ENCODE measurements at regions not wholly inside any gene's neighbourhood (a gene's known extent, or its start where the extent isn't known, plus 50 kb on each side); places are given as distances from the start of the nearest gene placed in this dataset.

GRCh38 chr21:28431527-28432200 lies 561.0 kb downstream of the LTN1 start:
- Mint-ChIP-seq H3K27ac (no peak overlapping the region), H3K36me3 (ENCODE audit: low read depth) (no peaks in the 10 kb centered on the region), H3K27me3 (ENCODE audit: low read depth) (no peaks in the 10 kb centered on the region), H3K9me3 (no peaks in the 10 kb centered on the region), H3K4me3 (no peak overlapping the region), H3K4me1 (peaks cover 38% of the 10 kb centered on the region)
- no peak for TF ChIP-seq CTCF (IDR thresholded peaks at IDR 0.05; ENCODE audit: unreplicated experiment in 3 of 3)

- peak overlapping the region in 1 of 3 experiments; percentile 3 for H3K27ac Mint-ChIP-seq
- no peaks in the 10 kb centered on the region for H3K27me3 Mint-ChIP-seq (ENCODE audit: low read depth)
- no peaks in the 10 kb centered on the region for H3K9me3 Mint-ChIP-seq
- no peaks in the 10 kb centered on the region for H3K36me3 Mint-ChIP-seq (ENCODE audit: low read depth)
- no peak overlapping the region for H3K4me3 Mint-ChIP-seq
- peaks cover 37% of the 10 kb centered on the region for H3K4me1 Mint-ChIP-seq
- TF ChIP-seq CTCF (IDR thresholded peaks at IDR 0.05; ENCODE audit: unreplicated experiment in 3 of 3) = no peak
Measured at GRCh38 chr21:28431022-28431421, 561.7 kb downstream of the LTN1 start.

- Mint-ChIP-seq H3K36me3 (ENCODE audit: low read depth) (no peaks in the 10 kb centered on the region), H3K4me1 (peaks cover 32% of the 10 kb centered on the region), H3K4me3 (no peak overlapping the region), H3K27me3 (ENCODE audit: low read depth) (no peaks in the 10 kb centered on the region), H3K9me3 (no peaks in the 10 kb centered on the region), H3K27ac (peak overlapping the region; percentile 78 to 93 (median 87))
- TF ChIP-seq CTCF (IDR thresholded peaks at IDR 0.05; ENCODE audit: unreplicated experiment in 3 of 3) = no peak
Measured at GRCh38 chr21:28429161-28429560, 563.5 kb downstream of the LTN1 start.

- no peaks in the 10 kb centered on the region for H3K27me3 Mint-ChIP-seq (ENCODE audit: low read depth)
- H3K36me3 Mint-ChIP-seq (ENCODE audit: low read depth) = no peaks in the 10 kb centered on the region
- H3K4me1 Mint-ChIP-seq = peaks cover 42% of the 10 kb centered on the region
- H3K9me3 Mint-ChIP-seq = no peaks in the 10 kb centered on the region
- peak overlapping the region; percentile 78 to 93 (median 91) for H3K27ac Mint-ChIP-seq
- no peak for TF ChIP-seq CTCF (IDR thresholded peaks at IDR 0.05; ENCODE audit: unreplicated experiment in 3 of 3)
- no peak overlapping the region for H3K4me3 Mint-ChIP-seq
Measured at GRCh38 chr21:28427394-28428022, 565.2 kb downstream of the LTN1 start.

- no peaks in the 10 kb centered on the region for H3K9me3 Mint-ChIP-seq
- peaks cover 42% of the 10 kb centered on the region for H3K4me1 Mint-ChIP-seq
- no peaks in the 10 kb centered on the region for H3K36me3 Mint-ChIP-seq (ENCODE audit: low read depth)
- no peaks in the 10 kb centered on the region for H3K27me3 Mint-ChIP-seq (ENCODE audit: low read depth)
- no peak for TF ChIP-seq CTCF (IDR thresholded peaks at IDR 0.05; ENCODE audit: unreplicated experiment in 3 of 3)
- H3K27ac Mint-ChIP-seq = peak overlapping the region; percentile 56 to 93 (median 78)
- no peak overlapping the region for H3K4me3 Mint-ChIP-seq
Measured at GRCh38 chr21:28426545-28426944, 566.1 kb downstream of the LTN1 start.

All from nephron (organoid).